ENCODE measurements at regions not wholly inside any gene's neighbourhood (a gene's known extent, or its start where the extent isn't known, plus 50 kb on each side); places are given as distances from the start of the nearest gene placed in this dataset.

DNA sequence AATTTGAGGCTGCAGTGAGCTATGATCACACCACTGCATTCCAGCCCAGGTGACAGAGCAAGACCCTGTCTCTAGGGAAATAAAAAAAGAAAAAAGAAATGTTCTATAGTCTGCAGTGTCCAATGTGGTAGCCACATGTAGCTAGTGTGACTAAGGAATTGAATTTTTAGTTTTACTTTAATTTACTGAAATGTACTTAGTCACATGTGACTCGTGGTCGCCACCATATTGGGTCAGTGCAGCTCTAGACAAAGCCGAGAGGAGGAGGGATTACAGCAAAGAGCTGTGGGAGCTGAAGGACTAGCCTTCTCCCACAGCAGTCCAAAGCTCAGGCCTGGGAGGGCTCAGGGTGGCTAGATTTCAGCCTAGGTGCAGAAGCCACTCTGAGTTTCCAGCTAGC, 65.9 kb upstream of the NTRK3 start:
- TF ChIP-seq, protein P1, sequence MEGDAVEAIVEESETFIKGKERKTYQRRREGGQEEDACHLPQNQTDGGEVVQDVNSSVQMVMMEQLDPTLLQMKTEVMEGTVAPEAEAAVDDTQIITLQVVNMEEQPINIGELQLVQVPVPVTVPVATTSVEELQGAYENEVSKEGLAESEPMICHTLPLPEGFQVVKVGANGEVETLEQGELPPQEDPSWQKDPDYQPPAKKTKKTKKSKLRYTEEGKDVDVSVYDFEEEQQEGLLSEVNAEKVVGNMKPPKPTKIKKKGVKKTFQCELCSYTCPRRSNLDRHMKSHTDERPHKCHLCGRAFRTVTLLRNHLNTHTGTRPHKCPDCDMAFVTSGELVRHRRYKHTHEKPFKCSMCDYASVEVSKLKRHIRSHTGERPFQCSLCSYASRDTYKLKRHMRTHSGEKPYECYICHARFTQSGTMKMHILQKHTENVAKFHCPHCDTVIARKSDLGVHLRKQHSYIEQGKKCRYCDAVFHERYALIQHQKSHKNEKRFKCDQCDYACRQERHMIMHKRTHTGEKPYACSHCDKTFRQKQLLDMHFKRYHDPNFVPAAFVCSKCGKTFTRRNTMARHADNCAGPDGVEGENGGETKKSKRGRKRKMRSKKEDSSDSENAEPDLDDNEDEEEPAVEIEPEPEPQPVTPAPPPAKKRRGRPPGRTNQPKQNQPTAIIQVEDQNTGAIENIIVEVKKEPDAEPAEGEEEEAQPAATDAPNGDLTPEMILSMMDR (IDR thresholded peaks at IDR 0.05; ENCODE audit: borderline replicate concordance, insufficient read depth, low read depth, low read length): no peak
- H3K4me3 ChIP-seq (ENCODE audit: low read depth, low read length): no peak overlapping the region

GRCh38 chr15:88321271-88321670, 64.7 kb upstream of the NTRK3 start:
- TF ChIP-seq, protein P1 (IDR thresholded peaks at IDR 0.05; ENCODE audit: borderline replicate concordance, insufficient read depth, low read depth, low read length): no peak
- no peak overlapping the region for H3K4me3 ChIP-seq (ENCODE audit: low read depth, low read length)

- TF ChIP-seq, protein P1 (IDR thresholded peaks at IDR 0.05; ENCODE audit: borderline replicate concordance, insufficient read depth, low read depth, low read length): no peak
- H3K4me3 ChIP-seq (ENCODE audit: low read depth, low read length): no peak overlapping the region
These were observed 60.0 kb upstream of the NTRK3 start for GRCh38 chr15:88316586-88316985.

GRCh38 chr15:88315221-88315878, 58.8 kb upstream of the NTRK3 start:
- H3K4me3 ChIP-seq (ENCODE audit: low read depth, low read length): no peak overlapping the region
- TF ChIP-seq, protein P1 (IDR thresholded peaks at IDR 0.05; ENCODE audit: borderline replicate concordance, insufficient read depth, low read depth, low read length): no peak

GRCh38 chr15:88312941-88313579, 56.5 kb upstream of the NTRK3 start:
- no peak overlapping the region for H3K4me3 ChIP-seq (ENCODE audit: low read depth, low read length)
- TF ChIP-seq, protein P1 (IDR thresholded peaks at IDR 0.05; ENCODE audit: borderline replicate concordance, insufficient read depth, low read depth, low read length): no peak

DNA sequence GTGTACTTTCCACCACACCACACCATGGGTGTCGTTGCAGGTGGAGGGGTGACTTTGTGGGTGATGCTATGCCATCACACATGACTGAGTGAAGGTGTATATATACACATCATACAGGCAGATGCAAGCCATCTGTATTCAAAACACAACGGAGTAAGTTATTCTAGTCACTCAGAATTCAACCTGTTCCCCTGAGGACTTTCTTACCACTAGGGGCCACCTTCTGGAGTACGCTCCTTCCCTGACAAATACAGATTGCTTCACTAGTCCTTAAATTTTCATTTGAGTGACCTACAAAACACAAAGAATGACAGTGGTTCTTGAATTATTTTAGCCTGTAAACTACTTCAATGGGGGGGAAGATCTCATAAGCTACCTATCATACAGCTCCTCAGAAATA, 52.8 kb upstream of the NTRK3 start:
- TF ChIP-seq, protein P1 (IDR thresholded peaks at IDR 0.05; ENCODE audit: borderline replicate concordance, insufficient read depth, low read depth, low read length): no peak
- no peak overlapping the region for H3K4me3 ChIP-seq (ENCODE audit: low read depth, low read length)

GRCh38 chr15:88307344-88307743, 50.8 kb upstream of the NTRK3 start:
- no peak overlapping the region for H3K4me3 ChIP-seq (ENCODE audit: low read depth, low read length)
- TF ChIP-seq, protein P1 (IDR thresholded peaks at IDR 0.05; ENCODE audit: borderline replicate concordance, insufficient read depth, low read depth, low read length): no peak
